WTC11 (cell line): ENCODE measurements at regions not wholly inside any gene's neighbourhood (a gene's known extent, or its start where the extent isn't known, plus 50 kb on each side); places are given as distances from the start of the nearest gene placed in this dataset.

Experiments used
- ATAC-seq: fragments of 200-7000 bp; cut with Tn5 transposase; 2 replicates; pipeline ENCODE4 v1.10.0; 2021; ENCODE audit warnings: mild to moderate bottlenecking, moderate library complexity
- CTCF ChIA-PET: fragments of 300-600 bp; sonication (Branson Sonifier 250); formaldehyde crosslinking; loops from one replicate; lab custom pipeline; 2021; ENCODE audit warnings: antibody characterized with exemption; lab: Charles Lee
- POLR2A ChIA-PET: fragments of 350-600 bp; sonication (Branson Sonifier 250); formaldehyde crosslinking; loops from one replicate; lab custom pipeline; 2021; ENCODE audit warnings: antibody characterized with exemption; lab: Charles Lee
- DNase-seq: peaks from one replicate; pipeline ENCODE4 v3.0.0; 2021; ENCODE audit warnings: low spot score
- H3K27ac Mint-ChIP-seq: 2 replicates; pipeline ENCODE4 v1.8.0; 2021; ENCODE audit warnings: mixed read lengths
- H3K27me3 Mint-ChIP-seq: 2 replicates; pipeline ENCODE4 v1.8.0; 2021; ENCODE audit warnings: low read depth, mild to moderate bottlenecking, moderate library complexity, mixed read lengths
- H3K36me3 Mint-ChIP-seq: 2 replicates; pipeline ENCODE4 v1.8.0; 2021; ENCODE audit warnings: mixed read lengths
- H3K4me1 Mint-ChIP-seq: 2 replicates; pipeline ENCODE4 v1.8.0; 2022; ENCODE audit warnings: mixed read lengths
- H3K4me3 Mint-ChIP-seq: 2 replicates; pipeline ENCODE4 v1.8.0; 2021; ENCODE audit warnings: mild to moderate bottlenecking, moderate library complexity, mixed read lengths
- H3K9me3 Mint-ChIP-seq: 2 replicates; pipeline ENCODE4 v1.8.0; 2021; ENCODE audit warnings: mixed read lengths
- AFF4 ChIP-seq: sonication (generic); formaldehyde crosslinking; IDR thresholded peaks from 2 replicates; pipeline ENCODE4 v1.8.1; 2023; ENCODE audit warnings: mild to moderate bottlenecking, missing genetic modification reagents, borderline replicate concordance
- AR ChIP-seq: fragments of 250-450 bp; sonication (Bioruptor Pico); IDR thresholded peaks from 2 replicates; pipeline ENCODE4 v1.9.0; 2021; ENCODE audit warnings: mild to moderate bottlenecking
- CDX4 ChIP-seq: fragments of 250-450 bp; sonication (Bioruptor Pico); IDR thresholded peaks from 2 replicates; pipeline ENCODE4 v1.9.0; 2021; ENCODE audit warnings: moderate library complexity, mild to moderate bottlenecking, inconsistent platforms, borderline replicate concordance
- CREB1 ChIP-seq: sonication (generic); formaldehyde crosslinking; IDR thresholded peaks from 2 replicates; pipeline ENCODE4 v1.8.0; 2023; ENCODE audit warnings: mild to moderate bottlenecking, missing genetic modification reagents
- E2F1 ChIP-seq: sonication (generic); formaldehyde crosslinking; IDR thresholded peaks from 2 replicates; pipeline ENCODE4 v1.8.0; 2022; ENCODE audit warnings: mild to moderate bottlenecking, missing genetic modification reagents
- FOXP1 ChIP-seq: sonication (generic); formaldehyde crosslinking; IDR thresholded peaks from 2 replicates; pipeline ENCODE4 v1.8.0; 2022; ENCODE audit warnings: missing genetic modification reagents, mild to moderate bottlenecking, moderate library complexity, borderline replicate concordance
- FOXP4 ChIP-seq: sonication (generic); formaldehyde crosslinking; IDR thresholded peaks from 2 replicates; pipeline ENCODE4 v1.8.0; 2022; ENCODE audit warnings: mild to moderate bottlenecking, missing genetic modification reagents
- HMGXB4 ChIP-seq: sonication (generic); formaldehyde crosslinking; IDR thresholded peaks from 2 replicates; pipeline ENCODE4 v1.8.1; 2023; ENCODE audit warnings: mild to moderate bottlenecking, moderate library complexity, missing genetic modification reagents
- MLX ChIP-seq: sonication (generic); formaldehyde crosslinking; IDR thresholded peaks from 2 replicates; pipeline ENCODE4 v1.8.1; 2023; ENCODE audit warnings: mild to moderate bottlenecking, missing genetic modification reagents, moderate library complexity
- NFE2L1 ChIP-seq: sonication (generic); formaldehyde crosslinking; IDR thresholded peaks from 2 replicates; pipeline ENCODE4 v1.8.1; 2023; ENCODE audit warnings: missing genetic modification reagents
- NR1H2 ChIP-seq: sonication (generic); formaldehyde crosslinking; IDR thresholded peaks from 2 replicates; pipeline ENCODE4 v1.9.0; 2021; ENCODE audit warnings: mild to moderate bottlenecking, moderate library complexity, missing genetic modification reagents
- OVOL2 ChIP-seq: fragments of 250-450 bp; sonication (Bioruptor Pico); IDR thresholded peaks from 2 replicates; pipeline ENCODE4 v1.9.0; 2021; ENCODE audit warnings: mild to moderate bottlenecking, borderline replicate concordance
- PREB ChIP-seq: sonication (generic); formaldehyde crosslinking; IDR thresholded peaks from 2 replicates; pipeline ENCODE4 v1.8.1; 2022; ENCODE audit warnings: mild to moderate bottlenecking, missing genetic modification reagents, moderate library complexity, borderline replicate concordance
- TEAD1 ChIP-seq: sonication (generic); formaldehyde crosslinking; IDR thresholded peaks from 2 replicates; pipeline ENCODE4 v1.8.0; 2022; ENCODE audit warnings: mild to moderate bottlenecking, missing genetic modification reagents
- TP53 ChIP-seq: sonication (generic); formaldehyde crosslinking; IDR thresholded peaks from 2 replicates; pipeline ENCODE4 v1.8.1; 2023; ENCODE audit warnings: mild to moderate bottlenecking, missing genetic modification reagents
- ZBTB43 ChIP-seq: sonication (generic); formaldehyde crosslinking; IDR thresholded peaks from 2 replicates; pipeline ENCODE4 v1.8.1; 2023; ENCODE audit warnings: mild to moderate bottlenecking, missing genetic modification reagents
- ZNF317 ChIP-seq: sonication (generic); formaldehyde crosslinking; IDR thresholded peaks from 2 replicates; pipeline ENCODE4 v1.8.1; 2023; ENCODE audit warnings: low read depth, mild to moderate bottlenecking, moderate library complexity, missing genetic modification reagents, borderline replicate concordance
- ZNF423 ChIP-seq: fragments of 250-450 bp; sonication (Bioruptor Pico); IDR thresholded peaks from 2 replicates; pipeline ENCODE4 v2.1.2; 2022; ENCODE audit warnings: mild to moderate bottlenecking, moderate library complexity
- ZNF671 ChIP-seq: fragments of 250-450 bp; sonication (Bioruptor Pico); IDR thresholded peaks from 2 replicates; pipeline ENCODE4 v1.8.0; 2021; ENCODE audit warnings: mild to moderate bottlenecking

GRCh38 chr22:26748845-26749244, 91.5 kb downstream of the MIAT start:
- H3K27ac Mint-ChIP-seq = 0 out of 2 replicates have a peak overlapping the region, but pooled peaks have one; percentile 27
- POLR2A ChIA-PET = no interaction called here
- TF ChIP-seq TEAD1 (CRISPR knock-in tag) = no peak
- no peak for TF ChIP-seq TP53 (CRISPR knock-in tag)
- TF ChIP-seq HMGXB4 (CRISPR knock-in tag) = no peak
- no peak for TF ChIP-seq CREB1 (CRISPR knock-in tag)
- TF ChIP-seq PREB (CRISPR knock-in tag) = no peak
- TF ChIP-seq FOXP1 (CRISPR knock-in tag) = no peak
- TF ChIP-seq NFE2L1 (CRISPR knock-in tag) = no peak
- no peak for TF ChIP-seq AFF4 (CRISPR knock-in tag)
- TF ChIP-seq ZNF423 (CRISPR knock-in tag) = no peak
- no peak for TF ChIP-seq AR (CRISPR knock-in tag)
- no peak for TF ChIP-seq ZNF317 (CRISPR knock-in tag)
- no peak for TF ChIP-seq OVOL2 (CRISPR knock-in tag)
- no peak for TF ChIP-seq ZBTB43 (CRISPR knock-in tag)
- TF ChIP-seq CDX4 = no peak
- no peak for TF ChIP-seq E2F1 (CRISPR knock-in tag)
- TF ChIP-seq NR1H2 (CRISPR knock-in tag) = no peak
- TF ChIP-seq MLX (CRISPR knock-in tag) = no peak
- TF ChIP-seq FOXP4 (CRISPR knock-in tag) = no peak
- TF ChIP-seq ZNF671 = no peak
- CTCF ChIA-PET = interaction anchor here (1.5 kb wide), 1 partner anchor 70 kb away, joined by 6 read pairs; no protein-coding TSS in a partner anchor
- no peaks in the 10 kb centered on the region for H3K27me3 Mint-ChIP-seq
- DNase-seq (no peak), ATAC-seq (no peak)
- H3K4me1 Mint-ChIP-seq = peaks cover 51% of the 10 kb centered on the region
- no peaks in the 10 kb centered on the region for H3K36me3 Mint-ChIP-seq
- no peaks in the 10 kb centered on the region for H3K9me3 Mint-ChIP-seq
- no peak overlapping the region for H3K4me3 Mint-ChIP-seq
